ENCODE measurements at regions not wholly inside any gene's neighbourhood (a gene's known extent, or its start where the extent isn't known, plus 50 kb on each side); places are given as distances from the start of the nearest gene placed in this dataset.

DNA sequence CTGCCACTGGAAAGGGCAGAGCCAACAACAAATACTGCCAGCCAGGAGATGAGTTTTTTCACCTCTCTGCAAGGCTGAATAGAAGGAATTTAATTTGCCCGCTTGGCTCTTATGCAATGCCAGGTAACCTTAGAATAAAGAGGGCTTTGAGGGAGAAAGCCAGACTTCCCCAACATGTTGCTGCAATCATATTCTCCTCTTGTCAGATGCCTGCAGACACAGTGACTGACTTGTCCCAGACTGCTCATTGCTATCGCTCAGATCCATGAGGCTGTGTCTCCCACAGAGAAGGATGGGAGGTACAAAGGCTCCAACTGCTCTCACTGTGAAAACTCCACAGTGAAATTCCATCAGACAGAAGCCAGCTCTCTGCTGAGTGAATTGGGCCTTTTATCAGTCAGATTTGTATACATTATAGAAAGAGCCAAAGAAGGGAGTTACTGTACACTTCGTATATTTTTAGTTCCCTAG lies 517.0 kb upstream of the ID4 start:
- no peak overlapping the region for H3K27ac ChIP-seq (ENCODE audit: low read depth, low read length, poor library complexity, severe bottlenecking)
- no peaks in the 10 kb centered on the region for H3K79me2 ChIP-seq (ENCODE audit: insufficient read depth, low read length)
- H3K4me3 ChIP-seq (ENCODE audit: low read depth, low read length, poor library complexity, severe bottlenecking): no peak overlapping the region
- no peaks in the 10 kb centered on the region for H3K4me1 ChIP-seq (ENCODE audit: insufficient read depth, low read length, severe bottlenecking)
- TF ChIP-seq, protein P1, sequence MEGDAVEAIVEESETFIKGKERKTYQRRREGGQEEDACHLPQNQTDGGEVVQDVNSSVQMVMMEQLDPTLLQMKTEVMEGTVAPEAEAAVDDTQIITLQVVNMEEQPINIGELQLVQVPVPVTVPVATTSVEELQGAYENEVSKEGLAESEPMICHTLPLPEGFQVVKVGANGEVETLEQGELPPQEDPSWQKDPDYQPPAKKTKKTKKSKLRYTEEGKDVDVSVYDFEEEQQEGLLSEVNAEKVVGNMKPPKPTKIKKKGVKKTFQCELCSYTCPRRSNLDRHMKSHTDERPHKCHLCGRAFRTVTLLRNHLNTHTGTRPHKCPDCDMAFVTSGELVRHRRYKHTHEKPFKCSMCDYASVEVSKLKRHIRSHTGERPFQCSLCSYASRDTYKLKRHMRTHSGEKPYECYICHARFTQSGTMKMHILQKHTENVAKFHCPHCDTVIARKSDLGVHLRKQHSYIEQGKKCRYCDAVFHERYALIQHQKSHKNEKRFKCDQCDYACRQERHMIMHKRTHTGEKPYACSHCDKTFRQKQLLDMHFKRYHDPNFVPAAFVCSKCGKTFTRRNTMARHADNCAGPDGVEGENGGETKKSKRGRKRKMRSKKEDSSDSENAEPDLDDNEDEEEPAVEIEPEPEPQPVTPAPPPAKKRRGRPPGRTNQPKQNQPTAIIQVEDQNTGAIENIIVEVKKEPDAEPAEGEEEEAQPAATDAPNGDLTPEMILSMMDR (IDR thresholded peaks at IDR 0.05; ENCODE audit: low read length): no peak
- no peak for TF ChIP-seq EZH2 (IDR thresholded peaks at IDR 0.05; ENCODE audit: borderline replicate concordance, low read length)
- H3K36me3 ChIP-seq (ENCODE audit: insufficient read depth, low read length): no peaks in the 10 kb centered on the region
- H4K20me1 ChIP-seq (ENCODE audit: insufficient read depth, low read length): no peaks in the 10 kb centered on the region
- H3K4me2 ChIP-seq (ENCODE audit: low read length): no peak overlapping the region
- no peak overlapping the region for H3K9ac ChIP-seq (ENCODE audit: low read length)
- H3F3A ChIP-seq (ENCODE audit: insufficient read depth, low read length): no peaks in the 10 kb centered on the region
- H2AFZ ChIP-seq (ENCODE audit: low read length): no peak overlapping the region
- H3K27me3 ChIP-seq (ENCODE audit: insufficient read depth, low read length): no peaks in the 10 kb centered on the region
- no peaks in the 10 kb centered on the region for H3K9me2 ChIP-seq (ENCODE audit: low read depth, low read length)
- H3K9me3 ChIP-seq (ENCODE audit: low read length): no peaks in the 10 kb centered on the region

DNA sequence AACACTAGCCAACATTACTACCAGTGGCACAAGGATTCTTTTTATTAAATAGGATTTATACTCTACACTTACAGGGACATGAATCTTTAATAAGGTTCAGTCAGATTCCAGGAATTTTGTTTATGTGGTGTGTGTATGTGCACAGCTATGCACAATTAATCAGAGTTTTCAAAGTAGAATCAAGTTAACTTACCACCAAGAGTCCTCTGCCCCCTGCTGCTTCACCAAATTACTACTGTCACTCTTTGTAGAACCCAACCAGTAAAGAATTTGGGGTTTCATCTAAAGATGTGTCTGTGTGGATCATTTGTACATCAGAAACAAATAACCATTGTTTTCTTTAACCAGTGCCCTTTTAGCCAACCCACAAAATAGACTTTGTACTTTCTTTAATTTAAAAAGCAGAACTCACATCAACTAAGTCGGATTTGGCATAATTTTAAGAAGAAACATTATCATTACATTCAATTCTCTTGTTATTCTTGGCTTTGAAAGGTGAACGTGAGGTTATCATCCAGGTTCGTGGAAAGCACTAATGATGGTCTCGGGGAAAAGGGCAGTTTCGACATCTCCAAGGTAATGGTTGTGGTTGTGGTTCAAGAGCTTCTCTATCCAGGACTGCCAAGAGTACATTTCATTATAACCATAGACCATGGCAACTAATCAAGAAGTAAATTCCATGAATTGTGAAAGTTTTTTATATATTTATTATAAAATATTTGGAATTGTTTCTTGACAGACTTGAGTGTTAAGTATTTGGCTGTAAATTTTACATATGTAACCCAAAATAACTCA lies 514.3 kb upstream of the ID4 start:
- H3K79me2 ChIP-seq (ENCODE audit: insufficient read depth, low read length): no peaks in the 10 kb centered on the region
- no peaks in the 10 kb centered on the region for H4K20me1 ChIP-seq (ENCODE audit: insufficient read depth, low read length)
- no peaks in the 10 kb centered on the region for H3K9me3 ChIP-seq (ENCODE audit: low read length)
- H3F3A ChIP-seq (ENCODE audit: insufficient read depth, low read length): no peaks in the 10 kb centered on the region
- no peaks in the 10 kb centered on the region for H3K27me3 ChIP-seq (ENCODE audit: insufficient read depth, low read length)
- H3K9ac ChIP-seq (ENCODE audit: low read length): no peak overlapping the region
- no peak overlapping the region for H3K27ac ChIP-seq (ENCODE audit: low read depth, low read length, poor library complexity, severe bottlenecking)
- H3K4me2 ChIP-seq (ENCODE audit: low read length): no peak overlapping the region
- no peak overlapping the region for H3K4me3 ChIP-seq (ENCODE audit: low read depth, low read length, poor library complexity, severe bottlenecking)
- no peaks in the 10 kb centered on the region for H3K36me3 ChIP-seq (ENCODE audit: insufficient read depth, low read length)
- no peaks in the 10 kb centered on the region for H3K9me2 ChIP-seq (ENCODE audit: low read depth, low read length)
- no peaks in the 10 kb centered on the region for H3K4me1 ChIP-seq (ENCODE audit: insufficient read depth, low read length, severe bottlenecking)
- TF ChIP-seq, protein P1 (IDR thresholded peaks at IDR 0.05; ENCODE audit: low read length): no peak
- TF ChIP-seq EZH2 (IDR thresholded peaks at IDR 0.05; ENCODE audit: borderline replicate concordance, low read length): no peak
- H2AFZ ChIP-seq (ENCODE audit: low read length): no peak overlapping the region

DNA sequence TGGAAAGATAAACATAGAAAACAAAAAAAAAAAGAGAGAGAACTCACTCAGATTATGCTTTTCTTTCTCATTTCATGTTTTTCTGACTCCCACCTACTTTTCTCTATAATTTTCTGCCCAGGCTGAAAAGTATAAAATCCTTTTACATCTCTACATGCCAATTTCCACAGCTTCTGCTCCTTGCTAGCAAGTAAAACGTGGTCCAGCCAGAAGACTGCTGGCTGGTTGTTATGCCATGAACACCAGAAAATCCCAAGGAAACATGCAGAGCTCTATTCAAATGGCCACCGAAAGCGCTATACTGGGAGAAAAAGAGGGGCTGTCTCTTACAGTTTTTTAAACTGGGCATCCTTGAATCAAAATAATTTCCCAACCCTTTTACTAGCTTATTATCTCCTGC lies 512.8 kb upstream of the ID4 start:
- no peaks in the 10 kb centered on the region for H4K20me1 ChIP-seq (ENCODE audit: insufficient read depth, low read length)
- H3K4me3 ChIP-seq (ENCODE audit: low read depth, low read length, poor library complexity, severe bottlenecking): no peak overlapping the region
- no peaks in the 10 kb centered on the region for H3K9me2 ChIP-seq (ENCODE audit: low read depth, low read length)
- TF ChIP-seq, protein P1 (IDR thresholded peaks at IDR 0.05; ENCODE audit: low read length): no peak
- TF ChIP-seq EZH2 (IDR thresholded peaks at IDR 0.05; ENCODE audit: borderline replicate concordance, low read length): no peak
- H3K27ac ChIP-seq (ENCODE audit: low read depth, low read length, poor library complexity, severe bottlenecking): no peak overlapping the region
- H3K4me1 ChIP-seq (ENCODE audit: insufficient read depth, low read length, severe bottlenecking): no peaks in the 10 kb centered on the region
- no peak overlapping the region for H3K4me2 ChIP-seq (ENCODE audit: low read length)
- H3K9ac ChIP-seq (ENCODE audit: low read length): no peak overlapping the region
- H3K9me3 ChIP-seq (ENCODE audit: low read length): no peaks in the 10 kb centered on the region
- no peaks in the 10 kb centered on the region for H3K27me3 ChIP-seq (ENCODE audit: insufficient read depth, low read length)
- no peaks in the 10 kb centered on the region for H3F3A ChIP-seq (ENCODE audit: insufficient read depth, low read length)
- no peaks in the 10 kb centered on the region for H3K36me3 ChIP-seq (ENCODE audit: insufficient read depth, low read length)
- no peak overlapping the region for H2AFZ ChIP-seq (ENCODE audit: low read length)
- no peaks in the 10 kb centered on the region for H3K79me2 ChIP-seq (ENCODE audit: insufficient read depth, low read length)

All from OCI-LY1 (cell line).